SU-DHL-6 (cell line): ENCODE measurements at regions not wholly inside any gene's neighbourhood (a gene's known extent, or its start where the extent isn't known, plus 50 kb on each side); places are given as distances from the start of the nearest gene placed in this dataset.

Experiments
- EZH2phosphoT487 ChIP-seq: fragments of 200-600 bp; sonication (generic), shearing (Covaris generic); conservative IDR thresholded peaks from 2 replicates; pipeline ENCODE4 v1.6.1; 2018; ENCODE audit warnings: mild to moderate bottlenecking, antibody characterized with exemption, low read length, moderate library complexity, mixed read lengths
- TF ChIP-seq, protein P1 (sequence below): fragments of 200-600 bp; sonication (generic); IDR thresholded peaks from one replicate; pipeline ENCODE4 v1.5.1; 2017; ENCODE audit warnings: antibody characterized with exemption, mild to moderate bottlenecking, low read length, moderate library complexity; ENCODE audit not compliant: insufficient read depth, poor library complexity, severe bottlenecking

- TF ChIP-seq, protein P1, sequence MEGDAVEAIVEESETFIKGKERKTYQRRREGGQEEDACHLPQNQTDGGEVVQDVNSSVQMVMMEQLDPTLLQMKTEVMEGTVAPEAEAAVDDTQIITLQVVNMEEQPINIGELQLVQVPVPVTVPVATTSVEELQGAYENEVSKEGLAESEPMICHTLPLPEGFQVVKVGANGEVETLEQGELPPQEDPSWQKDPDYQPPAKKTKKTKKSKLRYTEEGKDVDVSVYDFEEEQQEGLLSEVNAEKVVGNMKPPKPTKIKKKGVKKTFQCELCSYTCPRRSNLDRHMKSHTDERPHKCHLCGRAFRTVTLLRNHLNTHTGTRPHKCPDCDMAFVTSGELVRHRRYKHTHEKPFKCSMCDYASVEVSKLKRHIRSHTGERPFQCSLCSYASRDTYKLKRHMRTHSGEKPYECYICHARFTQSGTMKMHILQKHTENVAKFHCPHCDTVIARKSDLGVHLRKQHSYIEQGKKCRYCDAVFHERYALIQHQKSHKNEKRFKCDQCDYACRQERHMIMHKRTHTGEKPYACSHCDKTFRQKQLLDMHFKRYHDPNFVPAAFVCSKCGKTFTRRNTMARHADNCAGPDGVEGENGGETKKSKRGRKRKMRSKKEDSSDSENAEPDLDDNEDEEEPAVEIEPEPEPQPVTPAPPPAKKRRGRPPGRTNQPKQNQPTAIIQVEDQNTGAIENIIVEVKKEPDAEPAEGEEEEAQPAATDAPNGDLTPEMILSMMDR: no peak
- TF ChIP-seq EZH2phosphoT487: no peak
These were observed 418.9 kb upstream of the RPS6KA3 start for GRCh38 chrX:20685652-20686051.
